HL-60 (cell line): ENCODE measurements at regions not wholly inside any gene's neighbourhood (a gene's known extent, or its start where the extent isn't known, plus 50 kb on each side); places are given as distances from the start of the nearest gene placed in this dataset.

ENCODE experiments used
- DNase-seq, 2 experiments: peaks; one replicate each; pipeline ENCODE4 v3.0.0-alpha.2; 2010 to 2020; ENCODE audit warnings: low read depth in 1 of 2, low spot score in 1 of 2
- H3K27ac ChIP-seq: fragments of 250-450 bp; sonication (Bioruptor Pico); replicated peaks from 2 replicates; pipeline ENCODE4 v1.5.1; 2020; ENCODE audit warnings: mild to moderate bottlenecking, moderate library complexity
- H3K27me3 ChIP-seq: fragments of 250-450 bp; sonication (Bioruptor Pico); 2 replicates; pipeline ENCODE4 v1.5.1; 2021; ENCODE audit warnings: mild to moderate bottlenecking, moderate library complexity; ENCODE audit not compliant: insufficient read depth, poor library complexity, severe bottlenecking
- H3K4me3 ChIP-seq: replicated peaks from 2 replicates; pipeline ENCODE4 v1.5.1; 2011; ENCODE audit warnings: mild to moderate bottlenecking, control low read depth, low read length; ENCODE audit not compliant: insufficient read depth
- CTCF ChIP-seq: IDR thresholded peaks from one replicate; pipeline ENCODE4 v1.5.1; 2011; ENCODE audit warnings: low read length, control low read depth, inconsistent platforms; ENCODE audit not compliant: insufficient read depth
- GABPA ChIP-seq: IDR thresholded peaks from 2 replicates; pipeline ENCODE4 v1.6.1; 2012; ENCODE audit warnings: low read depth
- POLR2AphosphoS5 ChIP-seq: IDR thresholded peaks from 2 replicates; pipeline ENCODE4 v1.6.1; 2012; ENCODE audit warnings: low read depth
- SPI1 ChIP-seq: IDR thresholded peaks from 2 replicates; pipeline ENCODE4 v1.6.1; 2012; ENCODE audit warnings: low read depth, mild to moderate bottlenecking, borderline replicate concordance
- TF ChIP-seq, protein P1 (sequence below): IDR thresholded peaks from 2 replicates; pipeline ENCODE4 v1.6.1; 2012; ENCODE audit warnings: low read depth; ENCODE audit not compliant: insufficient replicate concordance

GRCh38 chr3:118436697-118437262 lies 597.9 kb downstream of the IGSF11 start:
- DNase-seq = no peak
- TF ChIP-seq GABPA (no peak), SPI1 (no peak), CTCF (no peak), POLR2AphosphoS5 (no peak)
- TF ChIP-seq, protein P1, sequence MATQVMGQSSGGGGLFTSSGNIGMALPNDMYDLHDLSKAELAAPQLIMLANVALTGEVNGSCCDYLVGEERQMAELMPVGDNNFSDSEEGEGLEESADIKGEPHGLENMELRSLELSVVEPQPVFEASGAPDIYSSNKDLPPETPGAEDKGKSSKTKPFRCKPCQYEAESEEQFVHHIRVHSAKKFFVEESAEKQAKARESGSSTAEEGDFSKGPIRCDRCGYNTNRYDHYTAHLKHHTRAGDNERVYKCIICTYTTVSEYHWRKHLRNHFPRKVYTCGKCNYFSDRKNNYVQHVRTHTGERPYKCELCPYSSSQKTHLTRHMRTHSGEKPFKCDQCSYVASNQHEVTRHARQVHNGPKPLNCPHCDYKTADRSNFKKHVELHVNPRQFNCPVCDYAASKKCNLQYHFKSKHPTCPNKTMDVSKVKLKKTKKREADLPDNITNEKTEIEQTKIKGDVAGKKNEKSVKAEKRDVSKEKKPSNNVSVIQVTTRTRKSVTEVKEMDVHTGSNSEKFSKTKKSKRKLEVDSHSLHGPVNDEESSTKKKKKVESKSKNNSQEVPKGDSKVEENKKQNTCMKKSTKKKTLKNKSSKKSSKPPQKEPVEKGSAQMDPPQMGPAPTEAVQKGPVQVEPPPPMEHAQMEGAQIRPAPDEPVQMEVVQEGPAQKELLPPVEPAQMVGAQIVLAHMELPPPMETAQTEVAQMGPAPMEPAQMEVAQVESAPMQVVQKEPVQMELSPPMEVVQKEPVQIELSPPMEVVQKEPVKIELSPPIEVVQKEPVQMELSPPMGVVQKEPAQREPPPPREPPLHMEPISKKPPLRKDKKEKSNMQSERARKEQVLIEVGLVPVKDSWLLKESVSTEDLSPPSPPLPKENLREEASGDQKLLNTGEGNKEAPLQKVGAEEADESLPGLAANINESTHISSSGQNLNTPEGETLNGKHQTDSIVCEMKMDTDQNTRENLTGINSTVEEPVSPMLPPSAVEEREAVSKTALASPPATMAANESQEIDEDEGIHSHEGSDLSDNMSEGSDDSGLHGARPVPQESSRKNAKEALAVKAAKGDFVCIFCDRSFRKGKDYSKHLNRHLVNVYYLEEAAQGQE = no peak
- Histone ChIP-seq H3K27ac (no peak overlapping the region), H3K4me3 (no peak overlapping the region), H3K27me3 (no peaks in the 10 kb centered on the region)

DNA sequence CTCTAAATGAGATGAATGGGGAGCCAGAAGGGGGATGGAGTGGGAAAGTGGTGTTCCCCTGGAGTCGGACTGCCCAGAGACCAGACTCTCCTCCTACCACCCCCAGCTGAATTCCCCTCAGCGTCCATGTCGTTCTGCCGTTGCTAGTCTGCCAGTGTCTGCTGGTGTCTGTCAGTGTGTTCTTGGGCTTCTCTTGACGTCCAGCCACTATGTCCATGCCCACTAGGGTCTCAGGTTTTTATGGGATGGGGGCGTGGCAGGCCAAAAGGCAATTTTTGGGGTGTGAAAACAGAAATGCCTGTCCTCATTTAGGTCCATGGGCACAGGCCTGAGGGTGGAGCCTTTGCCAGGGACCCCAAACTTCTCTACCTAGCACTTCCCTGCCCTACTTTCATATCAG lies 589.6 kb downstream of the IGSF11 start:
- no peak for DNase-seq
- Histone ChIP-seq H3K4me3 (no peak overlapping the region), H3K27me3 (no peaks in the 10 kb centered on the region), H3K27ac (no peak overlapping the region)
- TF ChIP-seq CTCF (no peak), GABPA (no peak), POLR2AphosphoS5 (no peak), SPI1 (no peak)
- TF ChIP-seq, protein P1 = no peak

GRCh38 chr3:118447339-118447738 lies 587.3 kb downstream of the IGSF11 start:
- DNase-seq = no peak
- TF ChIP-seq, protein P1 = no peak
- no peak for TF ChIP-seq CTCF
- TF ChIP-seq POLR2AphosphoS5 = no peak
- no peak for TF ChIP-seq GABPA
- TF ChIP-seq SPI1 = no peak
- H3K4me3 ChIP-seq = no peak overlapping the region
- H3K27ac ChIP-seq = no peak overlapping the region
- no peaks in the 10 kb centered on the region for H3K27me3 ChIP-seq
